ENCODE measurements at regions not wholly inside any gene's neighbourhood (a gene's known extent, or its start where the extent isn't known, plus 50 kb on each side); places are given as distances from the start of the nearest gene placed in this dataset.
"Not testable (repeated sequence)": the region's sequence is repeated elsewhere in the genome, so short reads cannot be mapped to it uniquely, and the experiment has no call there.

GRCh38 chr2:91591066-91591465, 2899.6 kb downstream of the RPIA start:
- H3K9me3 Mint-ChIP-seq = peaks cover 56 to 69% of the 10 kb centered on the region in 2 experiments
- H3K4me1 ChIP-seq (ENCODE audit: insufficient read depth, low read length); H3K4me3 Mint-ChIP-seq; H4K5ac ChIP-seq (ENCODE audit: insufficient read length, low read depth, low read length); H3K79me1 ChIP-seq (ENCODE audit: insufficient read depth, low read depth, low read length, poor library complexity, severe bottlenecking); H2BK15ac ChIP-seq (ENCODE audit: low read depth, low read length); H2BK20ac ChIP-seq (ENCODE audit: low read depth, low read length, poor library complexity, severe bottlenecking); DNase-seq; H3K4me1 Mint-ChIP-seq; H3K56ac ChIP-seq (ENCODE audit: insufficient read length, low read depth, low read length); H4K91ac ChIP-seq (ENCODE audit: insufficient read length, low read depth, low read length); H4K8ac ChIP-seq (replicated peaks; ENCODE audit: insufficient read length, low read depth, low read length); H3K27me3 Mint-ChIP-seq (ENCODE audit: low read depth); H3K27ac ChIP-seq (ENCODE audit: insufficient read length, low read depth, low read length); H2AK5ac ChIP-seq (ENCODE audit: insufficient read length, low read length); H3K79me2 ChIP-seq (ENCODE audit: insufficient read depth, low read length); H3K23me2 ChIP-seq (ENCODE audit: insufficient read length, low read depth, low read length, poor library complexity, severe bottlenecking); H2AFZ ChIP-seq (ENCODE audit: low read length); H3K27ac Mint-ChIP-seq; H4K20me1 ChIP-seq (ENCODE audit: control insufficient read depth, insufficient read depth, insufficient read length); H3K14ac ChIP-seq (ENCODE audit: insufficient read depth, low read length); H2BK5ac ChIP-seq (ENCODE audit: insufficient read length, low read length); H2BK12ac ChIP-seq (ENCODE audit: insufficient read length, low read depth, low read length); H3T11ph ChIP-seq (ENCODE audit: low read length); H3K27me3 ChIP-seq (ENCODE audit: insufficient read depth, low read length); H2BK120ac ChIP-seq (ENCODE audit: low read depth, low read length, poor library complexity, severe bottlenecking); H3K4ac ChIP-seq (ENCODE audit: low read depth, low read length); H3K23ac ChIP-seq (ENCODE audit: insufficient read length, low read depth, low read length); H3K9ac ChIP-seq (ENCODE audit: extremely low read depth, insufficient read length, low read length); H3K4me2 ChIP-seq (ENCODE audit: insufficient read depth, insufficient read length, low read length); H3K18ac ChIP-seq (ENCODE audit: insufficient read length, low read depth, low read length): not testable (repeated sequence)
- WGBS (ENCODE audit: extremely low coverage, insufficient read length, low lambda C conversion rate) = no CpG with 5 or more reads among the region's 6 CpGs
- H3K36me3 Mint-ChIP-seq (ENCODE audit: insufficient read depth in 1 of 3, low read depth in 3 of 3) = peaks cover 16 to 23% (median 20%) of the 10 kb centered on the region in 3 experiments
- peaks cover 12% of the 10 kb centered on the region for H3K9me3 ChIP-seq (ENCODE audit: control insufficient read depth, low read depth, low read length)

DNA sequence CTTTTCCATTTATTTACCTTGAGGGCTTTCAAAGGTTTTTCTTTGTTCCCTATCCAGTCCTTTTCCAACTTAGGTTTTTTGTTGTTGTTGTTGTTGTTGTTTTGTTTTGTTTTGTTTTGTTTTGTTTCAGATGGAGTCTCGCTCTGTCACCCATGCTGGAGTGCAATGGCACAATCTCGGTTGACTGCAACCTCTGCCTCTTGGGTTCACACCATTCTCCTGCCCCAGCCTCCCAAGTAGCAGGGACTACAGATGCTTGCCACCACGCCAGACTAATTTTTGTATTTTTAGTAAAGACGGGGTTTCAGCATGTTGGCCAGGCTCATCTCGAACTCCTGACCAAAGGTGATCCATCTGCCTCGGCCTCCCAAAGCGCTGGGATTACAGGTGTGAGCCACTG, 2906.0 kb downstream of the RPIA start:
- not testable (repeated sequence) for H3K4ac ChIP-seq (ENCODE audit: low read depth, low read length); H2BK120ac ChIP-seq (ENCODE audit: low read depth, low read length, poor library complexity, severe bottlenecking); H3K23ac ChIP-seq (ENCODE audit: insufficient read length, low read depth, low read length); H3K79me2 ChIP-seq (ENCODE audit: insufficient read depth, low read length); H3K27ac Mint-ChIP-seq; H3K14ac ChIP-seq (ENCODE audit: insufficient read depth, low read length); H2AK5ac ChIP-seq (ENCODE audit: insufficient read length, low read length); H4K5ac ChIP-seq (ENCODE audit: insufficient read length, low read depth, low read length); H3K9ac ChIP-seq (ENCODE audit: extremely low read depth, insufficient read length, low read length); H3K27ac ChIP-seq (ENCODE audit: insufficient read length, low read depth, low read length); H3K27me3 Mint-ChIP-seq (ENCODE audit: low read depth); H3K9me3 ChIP-seq (ENCODE audit: control insufficient read depth, low read depth, low read length); H2BK12ac ChIP-seq (ENCODE audit: insufficient read length, low read depth, low read length); H3K79me1 ChIP-seq (ENCODE audit: insufficient read depth, low read depth, low read length, poor library complexity, severe bottlenecking); H3K56ac ChIP-seq (ENCODE audit: insufficient read length, low read depth, low read length); DNase-seq; H3K4me1 Mint-ChIP-seq; H2BK5ac ChIP-seq (ENCODE audit: insufficient read length, low read length); H3K18ac ChIP-seq (ENCODE audit: insufficient read length, low read depth, low read length); H3K4me1 ChIP-seq (ENCODE audit: insufficient read depth, low read length); H4K20me1 ChIP-seq (ENCODE audit: control insufficient read depth, insufficient read depth, insufficient read length); H4K91ac ChIP-seq (ENCODE audit: insufficient read length, low read depth, low read length); H2AFZ ChIP-seq (ENCODE audit: low read length); H2BK15ac ChIP-seq (ENCODE audit: low read depth, low read length); H3T11ph ChIP-seq (ENCODE audit: low read length); H4K8ac ChIP-seq (replicated peaks; ENCODE audit: insufficient read length, low read depth, low read length); H3K27me3 ChIP-seq (ENCODE audit: insufficient read depth, low read length); H3K4me2 ChIP-seq (ENCODE audit: insufficient read depth, insufficient read length, low read length); H2BK20ac ChIP-seq (ENCODE audit: low read depth, low read length, poor library complexity, severe bottlenecking); H3K23me2 ChIP-seq (ENCODE audit: insufficient read length, low read depth, low read length, poor library complexity, severe bottlenecking)
- Mint-ChIP-seq H3K9me3 (peaks cover 67 to 76% of the 10 kb centered on the region in 2 experiments), H3K4me3 (peak overlapping the region in 1 of 2 experiments; percentile 12; a peak in 1 of 5 replicates), H3K36me3 (ENCODE audit: insufficient read depth in 1 of 3, low read depth in 3 of 3) (peaks cover 14 to 30% (median 19%) of the 10 kb centered on the region in 3 experiments)
- no CpG with 5 or more reads among the region's 7 CpGs for WGBS (ENCODE audit: extremely low coverage, insufficient read length, low lambda C conversion rate)
